ENCODE measurements at regions not wholly inside any gene's neighbourhood (a gene's known extent, or its start where the extent isn't known, plus 50 kb on each side); places are given as distances from the start of the nearest gene placed in this dataset.

GRCh38 chr17:13128676-13129075 lies 110.8 kb upstream of the ELAC2 start:
- H3K4me1 ChIP-seq: no peaks in the 10 kb centered on the region
- ATAC-seq (no peak), DNase-seq (no peak)
- H3K36me3 ChIP-seq: no peaks in the 10 kb centered on the region
- H3K9me3 ChIP-seq: no peaks in the 10 kb centered on the region
- TF ChIP-seq CTCF (IDR thresholded peaks at IDR 0.05): no peak
- no peak overlapping the region for H3K27ac ChIP-seq
- H3K27me3 ChIP-seq: no peaks in the 10 kb centered on the region
- no peak overlapping the region for H3K4me3 ChIP-seq
- intact Hi-C loops (cut with DNase I): no loop called here

GRCh38 chr17:13127921-13128602 lies 110.2 kb upstream of the ELAC2 start:
- Histone ChIP-seq H3K4me1 (no peaks in the 10 kb centered on the region), H3K27ac (no peak overlapping the region), H3K4me3 (no peak overlapping the region), H3K9me3 (no peaks in the 10 kb centered on the region), H3K36me3 (no peaks in the 10 kb centered on the region), H3K27me3 (no peaks in the 10 kb centered on the region)
- no peak for TF ChIP-seq CTCF (IDR thresholded peaks at IDR 0.05)
- ATAC-seq: no peak
- DNase-seq: no peak
- intact Hi-C loops (cut with DNase I): no loop called here

GRCh38 chr17:13120864-13121263 lies 103.0 kb upstream of the ELAC2 start:
- no peak for ATAC-seq
- no peak for TF ChIP-seq CTCF (IDR thresholded peaks at IDR 0.05)
- DNase-seq: no peak

GRCh38 chr17:13118311-13118710 lies 100.5 kb upstream of the ELAC2 start:
- Histone ChIP-seq H3K4me3 (no peak overlapping the region), H3K9me3 (no peaks in the 10 kb centered on the region), H3K27ac (no peak overlapping the region), H3K27me3 (peaks cover 10% of the 10 kb centered on the region), H3K36me3 (no peaks in the 10 kb centered on the region), H3K4me1 (no peaks in the 10 kb centered on the region)
- DNase-seq (no peak), ATAC-seq (no peak)
- no peak for TF ChIP-seq CTCF (IDR thresholded peaks at IDR 0.05)
- intact Hi-C loops (cut with DNase I): no loop called here

More at GRCh38 chr17:13120864-13121263, 103.0 kb upstream of the ELAC2 start:
- Histone ChIP-seq H3K4me3 (no peak overlapping the region), H3K36me3 (no peaks in the 10 kb centered on the region), H3K27ac (no peak overlapping the region), H3K4me1 (no peaks in the 10 kb centered on the region), H3K9me3 (no peaks in the 10 kb centered on the region), H3K27me3 (no peaks in the 10 kb centered on the region)
- intact Hi-C loops (cut with DNase I): no loop called here

- DNase-seq: no peak
- no peaks in the 10 kb centered on the region for H3K4me1 ChIP-seq
- no peak for ATAC-seq
- no peak overlapping the region for H3K4me3 ChIP-seq
- H3K27ac ChIP-seq: no peak overlapping the region
- no peaks in the 10 kb centered on the region for H3K9me3 ChIP-seq
- H3K27me3 ChIP-seq: peaks cover 16% of the 10 kb centered on the region
- H3K36me3 ChIP-seq: no peaks in the 10 kb centered on the region
- no peak for TF ChIP-seq CTCF (IDR thresholded peaks at IDR 0.05)
- intact Hi-C loops (cut with DNase I): no loop called here
Measured at GRCh38 chr17:13117616-13118015, 99.8 kb upstream of the ELAC2 start.

GRCh38 chr17:13114601-13115031 lies 96.8 kb upstream of the ELAC2 start:
- no peak for DNase-seq
- Histone ChIP-seq H3K9me3 (no peaks in the 10 kb centered on the region), H3K27me3 (peaks cover 21% of the 10 kb centered on the region), H3K36me3 (no peaks in the 10 kb centered on the region), H3K27ac (no peak overlapping the region), H3K4me1 (no peaks in the 10 kb centered on the region), H3K4me3 (no peak overlapping the region)
- peak; percentile 66 for TF ChIP-seq CTCF (IDR thresholded peaks at IDR 0.05)
- peak; percentile 85 for ATAC-seq
- intact Hi-C loops (cut with DNase I): no loop called here

Measured in upper lobe of right lung (tissue), 1 donor.